ENCODE measurements at regions not wholly inside any gene's neighbourhood (a gene's known extent, or its start where the extent isn't known, plus 50 kb on each side); places are given as distances from the start of the nearest gene placed in this dataset.

- Mint-ChIP-seq H3K4me3 (no peak overlapping the region), H3K4me1 (peaks cover 9% of the 10 kb centered on the region in 2 experiments), H3K36me3 (ENCODE audit: insufficient read depth in 1 of 3, low read depth in 3 of 3) (peaks cover 3 to 4% (median 4%) of the 10 kb centered on the region in 3 experiments; a peak in 4 of 7 replicates), H3K27me3 (ENCODE audit: low read depth) (no peaks in the 10 kb centered on the region), H3K27ac (no peak overlapping the region), H3K9me3 (0 out of 5 replicates have a peak, but pooled peaks cover 0 to 2% of the 10 kb centered on the region in 2 experiments)
- Histone ChIP-seq H3T11ph (ENCODE audit: low read length) (no peak overlapping the region), H3K23me2 (ENCODE audit: insufficient read length, low read depth, low read length, poor library complexity, severe bottlenecking) (peaks cover 2% of the 10 kb centered on the region), H3K9ac (ENCODE audit: extremely low read depth, insufficient read length, low read length) (no peak overlapping the region), H2AK5ac (ENCODE audit: insufficient read length, low read length) (no peak overlapping the region), H2BK15ac (ENCODE audit: low read depth, low read length) (no peak overlapping the region), H4K5ac (ENCODE audit: insufficient read length, low read depth, low read length) (no peak overlapping the region), H4K91ac (ENCODE audit: insufficient read length, low read depth, low read length) (no peak overlapping the region), H3K4me2 (ENCODE audit: insufficient read depth, insufficient read length, low read length) (no peak overlapping the region), H4K20me1 (ENCODE audit: control insufficient read depth, insufficient read depth, insufficient read length) (no peaks in the 10 kb centered on the region), H2AFZ (ENCODE audit: low read length) (no peak overlapping the region), H2BK12ac (ENCODE audit: insufficient read length, low read depth, low read length) (no peak overlapping the region), H4K8ac (replicated peaks; ENCODE audit: insufficient read length, low read depth, low read length) (no peak overlapping the region), H3K27me3 (ENCODE audit: insufficient read depth, low read length) (no peaks in the 10 kb centered on the region), H2BK5ac (ENCODE audit: insufficient read length, low read length) (no peak overlapping the region), H3K79me2 (ENCODE audit: insufficient read depth, low read length) (no peaks in the 10 kb centered on the region), H2BK20ac (ENCODE audit: low read depth, low read length, poor library complexity, severe bottlenecking) (no peak overlapping the region), H3K27ac (ENCODE audit: insufficient read length, low read depth, low read length) (no peak overlapping the region), H3K4ac (ENCODE audit: low read depth, low read length) (no peak overlapping the region), H3K56ac (ENCODE audit: insufficient read length, low read depth, low read length) (no peak overlapping the region), H3K14ac (ENCODE audit: insufficient read depth, low read length) (no peak overlapping the region), H3K4me1 (ENCODE audit: insufficient read depth, low read length) (no peaks in the 10 kb centered on the region; the same call in 1 of the 2 replicates), H3K23ac (ENCODE audit: insufficient read length, low read depth, low read length) (no peak overlapping the region), H3K9me3 (ENCODE audit: control insufficient read depth, low read depth, low read length) (no peaks in the 10 kb centered on the region), H3K18ac (ENCODE audit: insufficient read length, low read depth, low read length) (no peak overlapping the region), H3K79me1 (ENCODE audit: insufficient read depth, low read depth, low read length, poor library complexity, severe bottlenecking) (no peaks in the 10 kb centered on the region), H2BK120ac (ENCODE audit: low read depth, low read length, poor library complexity, severe bottlenecking) (no peak overlapping the region)
- no CpG with 5 or more reads among the region's 2 CpGs for WGBS (ENCODE audit: extremely low coverage, insufficient read length, low lambda C conversion rate)
- no peak for DNase-seq
- no peak for TF ChIP-seq CTCF (conservative IDR thresholded peaks at IDR 0.05)
Observed at GRCh38 chr14:53215101-53215500, 62.0 kb upstream of the DDHD1 start.
